Esophagus (tissue), 2 donors: ENCODE measurements at regions not wholly inside any gene's neighbourhood (a gene's known extent, or its start where the extent isn't known, plus 50 kb on each side); places are given as distances from the start of the nearest gene placed in this dataset.

Experiments
- H3K27ac ChIP-seq, 2 donors: one replicate each; pipeline ENCODE4 v1.5.1; 2013; ENCODE audit warnings: low read depth in 2 of 2, mild to moderate bottlenecking in 2 of 2, inconsistent platforms in 1 of 2, low read length in 1 of 2, moderate library complexity in 1 of 2
- H3K27me3 ChIP-seq, 2 donors: one replicate each; pipeline ENCODE4 v1.6.1; 2013; ENCODE audit warnings: low read length in 2 of 2, control low read depth in 1 of 2, mild to moderate bottlenecking in 1 of 2; ENCODE audit not compliant: insufficient read depth in 2 of 2, control insufficient read depth in 1 of 2
- H3K36me3 ChIP-seq, 2 donors: one replicate each; pipeline ENCODE4 v1.6.1; 2013; ENCODE audit warnings: low read length in 1 of 2; ENCODE audit not compliant: control insufficient read depth in 2 of 2, insufficient read depth in 2 of 2
- H3K4me1 ChIP-seq, 2 donors: one replicate each; pipeline ENCODE4 v1.6.1; 2013; ENCODE audit warnings: low read length in 1 of 2; ENCODE audit not compliant: control insufficient read depth in 2 of 2, insufficient read depth in 2 of 2
- H3K4me3 ChIP-seq, 2 donors: one replicate each; pipeline ENCODE4 v1.5.1; 2013; ENCODE audit warnings: low read length in 2 of 2, mild to moderate bottlenecking in 2 of 2, low read depth in 1 of 2, moderate library complexity in 1 of 2
- H3K9me3 ChIP-seq, 2 donors: one replicate each; pipeline ENCODE4 v1.6.1; 2013; ENCODE audit warnings: mild to moderate bottlenecking in 2 of 2, low read depth in 1 of 2, low read length in 1 of 2, moderate library complexity in 1 of 2; ENCODE audit not compliant: control insufficient read depth in 2 of 2, insufficient read depth in 1 of 2
- WGBS, 2 donors: extraction: QIAGEN DNeasy Blood & Tissue Kit; methylation state at CpG; one replicate each; pipeline ENCODE4 v1.1.7; 2013; 5-methylcytosine and 5-hydroxymethylcytosine counted together
- donor health status: healthy with polysubstance abuse.
- donor health status: Bipolar disorder and iron deficiency.

DNA sequence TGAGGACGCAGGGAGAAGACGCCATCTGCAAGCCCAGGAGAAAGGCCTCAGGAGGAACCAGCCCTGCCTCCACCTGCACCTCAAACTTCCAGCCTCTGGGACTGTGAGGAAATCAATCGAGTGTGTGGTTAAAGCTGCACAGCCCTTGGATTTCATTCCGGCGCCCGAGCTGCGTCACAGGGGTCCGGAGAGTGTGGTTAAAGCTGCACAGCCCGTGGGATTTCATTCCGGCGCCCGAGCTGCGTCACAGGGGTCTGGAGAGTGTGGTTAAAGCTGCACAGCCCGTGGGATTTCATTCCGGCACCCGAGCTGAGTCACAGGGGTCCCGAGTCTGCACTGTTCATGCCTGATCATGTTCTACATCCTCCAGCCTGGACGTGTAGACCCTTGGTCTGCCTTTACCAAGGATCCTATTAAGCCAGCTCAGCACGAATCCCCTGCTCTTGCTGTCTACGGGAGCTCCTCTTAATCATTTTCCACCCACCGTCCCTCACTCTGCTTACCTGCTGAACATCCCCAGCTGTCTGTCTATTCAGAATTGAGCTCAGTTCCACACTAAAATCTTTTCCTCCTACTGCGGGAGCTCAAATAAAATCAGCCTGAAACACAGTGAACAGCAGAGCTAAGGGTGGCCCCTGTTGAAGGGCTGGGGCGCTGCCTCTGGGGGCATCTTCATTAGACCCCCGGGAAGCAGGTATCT, 73.0 kb upstream of the OLFM1 start:
- Histone ChIP-seq H3K4me1 (peaks cover 0 to 7% of the 10 kb centered on the region in 2 donors), H3K4me3 (no peak overlapping the region), H3K27me3 (no peaks in the 10 kb centered on the region), H3K27ac (no peak overlapping the region), H3K36me3 (no peaks in the 10 kb centered on the region), H3K9me3 (no peaks in the 10 kb centered on the region)
- WGBS, 2 donors = 85 to 86% methylated on average over 24 of the region's 24 CpGs

DNA sequence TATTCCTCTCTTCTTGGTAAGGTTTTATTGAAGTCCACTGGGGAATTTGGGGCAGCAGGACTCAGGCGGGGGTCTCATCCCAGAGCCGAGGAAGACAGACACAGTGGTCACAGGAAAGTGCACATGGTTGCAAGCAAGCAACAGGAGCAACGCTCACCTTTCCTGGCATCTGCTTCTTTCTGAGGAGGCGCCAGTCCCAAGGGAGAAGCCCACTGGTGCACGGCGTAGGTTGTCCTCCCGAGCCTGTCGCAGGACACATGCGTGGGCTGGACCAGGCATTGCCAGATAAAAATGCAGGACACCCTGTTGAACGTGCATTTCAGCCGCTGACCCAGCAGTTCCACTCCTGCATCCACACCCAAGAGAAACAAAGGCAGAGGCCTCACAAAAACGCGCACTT, 72.4 kb upstream of the OLFM1 start:
- no peaks in the 10 kb centered on the region for H3K36me3 ChIP-seq
- 86 to 87% methylated on average over 13 of the region's 13 CpGs for WGBS, 2 donors
- peaks cover 0 to 9% of the 10 kb centered on the region in 2 donors for H3K4me1 ChIP-seq
- H3K27ac ChIP-seq = no peak overlapping the region
- no peaks in the 10 kb centered on the region for H3K9me3 ChIP-seq
- no peak overlapping the region for H3K4me3 ChIP-seq
- no peaks in the 10 kb centered on the region for H3K27me3 ChIP-seq

DNA sequence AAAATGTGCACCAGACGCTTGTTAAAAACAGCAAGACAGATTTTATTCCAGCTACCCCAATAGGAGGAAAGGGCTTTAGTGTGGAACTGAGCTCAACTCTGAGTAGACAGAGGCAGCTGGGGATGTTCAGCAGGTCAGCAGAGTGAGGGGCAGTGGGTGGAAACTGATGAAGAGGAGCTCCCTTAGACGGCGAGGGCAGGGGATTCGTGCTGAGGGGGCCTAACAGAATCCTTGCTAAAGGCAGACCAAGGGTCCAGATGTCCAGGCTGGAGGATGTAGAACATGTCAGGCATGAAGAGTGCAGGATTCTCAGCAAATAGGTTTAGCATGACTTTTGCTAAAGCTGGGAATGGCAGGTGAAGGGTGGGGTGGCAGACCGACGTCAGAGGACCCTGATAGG, 71.9 kb upstream of the OLFM1 start:
- peaks cover 0 to 13% of the 10 kb centered on the region in 2 donors for H3K4me1 ChIP-seq
- no peaks in the 10 kb centered on the region for H3K9me3 ChIP-seq
- H3K4me3 ChIP-seq = no peak overlapping the region
- H3K36me3 ChIP-seq = no peaks in the 10 kb centered on the region
- H3K27me3 ChIP-seq = no peaks in the 10 kb centered on the region
- H3K27ac ChIP-seq = no peak overlapping the region
- WGBS, 2 donors = 64 to 74% methylated on average over 6 of the region's 6 CpGs

DNA sequence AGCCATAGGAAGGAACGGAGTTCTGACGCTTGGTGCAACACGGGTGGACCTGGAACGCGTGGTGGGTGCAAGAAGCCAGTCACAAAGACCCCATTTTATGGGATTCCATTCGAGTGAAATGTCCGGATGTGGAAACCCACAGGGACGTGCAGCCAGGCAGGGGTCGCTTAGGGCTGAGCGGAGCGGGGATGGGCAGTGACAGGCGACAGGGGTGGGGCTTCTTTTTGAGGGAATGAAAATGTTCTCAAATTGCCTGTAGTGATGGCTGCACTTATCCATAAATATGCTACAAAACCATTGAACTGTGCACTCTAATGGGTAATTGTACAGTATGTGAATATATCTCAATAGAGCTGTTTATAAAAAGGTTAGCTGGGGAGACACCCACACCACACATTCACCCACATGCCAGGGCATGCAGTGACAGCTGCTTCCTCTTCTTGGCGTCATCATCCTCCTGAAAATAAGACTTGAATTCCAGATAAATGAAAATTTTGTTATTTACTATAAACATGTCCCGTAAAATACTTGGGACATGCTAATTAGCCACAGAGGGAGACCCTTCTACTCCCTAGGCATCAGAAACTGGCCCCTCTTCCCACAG, 71.3 kb upstream of the OLFM1 start:
- Histone ChIP-seq H3K4me3 (no peak overlapping the region), H3K36me3 (no peaks in the 10 kb centered on the region), H3K9me3 (no peaks in the 10 kb centered on the region), H3K27me3 (no peaks in the 10 kb centered on the region), H3K4me1 (peaks cover 2 to 18% of the 10 kb centered on the region in 2 donors), H3K27ac (no peak overlapping the region)
- WGBS, 2 donors = 67 to 69% methylated on average over 14 of the region's 14 CpGs

DNA sequence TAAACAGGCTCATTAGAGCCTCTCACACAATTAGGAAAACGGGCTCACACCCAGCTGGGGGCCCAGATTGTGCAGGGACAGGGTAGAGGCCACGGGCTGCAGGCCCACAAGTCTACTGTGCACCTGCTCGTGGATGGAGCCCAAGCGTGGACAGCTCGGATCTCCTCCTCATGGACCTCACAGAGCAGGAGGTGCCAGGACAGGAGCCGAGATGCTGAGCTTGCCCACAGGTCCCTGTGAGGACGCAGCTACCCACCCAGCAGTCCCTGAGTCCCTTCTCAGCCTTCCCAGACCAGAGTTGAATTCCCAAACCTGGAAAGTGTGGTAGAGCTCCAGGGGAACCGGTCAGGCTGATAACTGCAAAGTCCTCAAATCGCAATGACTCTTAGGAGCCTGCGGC, 70.6 kb upstream of the OLFM1 start:
- Histone ChIP-seq H3K27me3 (no peaks in the 10 kb centered on the region), H3K4me1 (peaks cover 5 to 20% of the 10 kb centered on the region in 2 donors), H3K36me3 (no peaks in the 10 kb centered on the region), H3K4me3 (no peak overlapping the region), H3K9me3 (no peaks in the 10 kb centered on the region), H3K27ac (no peak overlapping the region)
- WGBS, 2 donors = 73 to 86% methylated on average over 10 of the region's 10 CpGs

DNA sequence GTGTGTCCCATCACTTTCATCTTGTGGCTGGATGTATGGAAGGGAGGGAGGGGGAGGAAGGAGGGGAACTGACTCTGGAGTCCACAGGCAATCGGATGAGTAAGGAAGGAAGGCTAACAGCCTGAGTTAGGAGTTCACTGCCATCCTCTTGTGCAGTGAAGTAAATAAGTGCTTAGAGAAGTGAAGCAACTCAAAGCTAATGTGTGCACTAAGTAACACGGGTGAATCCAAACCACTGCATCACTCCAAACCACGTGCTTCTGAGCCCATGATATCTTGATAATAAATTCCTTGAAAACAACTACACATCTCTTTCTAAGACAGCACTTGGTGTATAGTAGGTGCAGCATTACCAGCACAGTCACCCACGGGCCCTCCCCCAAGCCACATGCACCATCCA, 69.6 kb upstream of the OLFM1 start:
- Histone ChIP-seq H3K9me3 (no peaks in the 10 kb centered on the region), H3K4me1 (peaks cover 11 to 29% of the 10 kb centered on the region in 2 donors), H3K4me3 (no peak overlapping the region), H3K27ac (no peak overlapping the region), H3K36me3 (no peaks in the 10 kb centered on the region), H3K27me3 (no peaks in the 10 kb centered on the region)
- 59 to 63% methylated on average over 4 of the region's 4 CpGs for WGBS, 2 donors

DNA sequence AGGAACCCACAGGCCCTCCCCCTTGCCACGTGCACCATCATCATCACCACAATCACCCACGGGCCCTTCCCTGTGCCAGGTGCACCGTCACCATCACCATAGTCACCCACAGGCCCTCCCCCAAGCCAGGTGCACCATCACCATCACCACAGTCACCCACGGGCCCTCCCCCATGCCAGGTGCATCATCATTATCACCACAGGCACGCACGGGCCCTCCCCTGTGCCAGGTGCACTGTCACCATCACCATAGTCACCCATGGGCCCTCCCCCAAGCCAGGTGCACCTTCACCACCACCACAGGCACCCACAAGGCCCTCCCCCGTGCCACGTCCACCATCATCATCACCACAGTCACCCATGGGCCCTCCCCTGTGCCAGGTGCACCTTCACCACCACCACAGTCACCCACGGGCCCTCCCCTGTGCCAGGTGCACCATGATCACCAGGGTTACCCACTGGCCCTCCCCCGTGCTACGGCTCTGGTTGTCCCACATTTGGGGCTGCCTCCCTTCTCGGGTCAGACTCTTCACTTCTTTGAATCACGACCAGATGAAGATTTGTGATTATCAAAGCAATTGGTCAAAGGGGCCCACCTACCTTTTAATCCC, 69.1 kb upstream of the OLFM1 start:
- no peak overlapping the region for H3K27ac ChIP-seq
- no peaks in the 10 kb centered on the region for H3K9me3 ChIP-seq
- no peaks in the 10 kb centered on the region for H3K36me3 ChIP-seq
- 78 to 83% methylated on average over 13 of the region's 13 CpGs for WGBS, 2 donors
- H3K4me3 ChIP-seq = no peak overlapping the region
- peaks cover 11 to 31% of the 10 kb centered on the region in 2 donors for H3K4me1 ChIP-seq
- H3K27me3 ChIP-seq = no peaks in the 10 kb centered on the region

DNA sequence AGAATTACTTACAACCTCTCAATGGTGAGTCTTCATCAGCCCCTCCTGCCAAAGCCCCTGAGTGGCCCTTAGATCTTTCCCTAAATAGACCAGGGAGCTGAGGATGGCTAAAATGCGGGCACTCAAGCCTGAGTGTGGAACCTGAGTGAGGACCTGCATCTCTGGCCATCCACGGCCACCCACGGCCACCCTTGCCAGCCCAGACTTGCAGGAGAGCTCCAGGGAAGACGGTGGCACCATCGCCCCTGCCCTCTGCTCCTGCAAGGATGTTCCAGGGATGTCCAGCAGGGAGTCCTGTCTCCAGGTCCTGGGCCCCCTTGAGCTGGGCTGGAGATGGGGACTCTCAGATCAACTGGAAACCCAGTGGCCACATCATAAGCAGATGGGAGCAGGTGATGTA, 68.2 kb upstream of the OLFM1 start:
- Histone ChIP-seq H3K36me3 (no peaks in the 10 kb centered on the region), H3K4me3 (no peak overlapping the region), H3K9me3 (no peaks in the 10 kb centered on the region), H3K27me3 (peaks cover 0 to 2% of the 10 kb centered on the region in 2 donors), H3K4me1 (peaks cover 11 to 36% of the 10 kb centered on the region in 2 donors), H3K27ac (no peak overlapping the region)
- WGBS, 2 donors = 81 to 84% methylated on average over 5 of the region's 5 CpGs

DNA sequence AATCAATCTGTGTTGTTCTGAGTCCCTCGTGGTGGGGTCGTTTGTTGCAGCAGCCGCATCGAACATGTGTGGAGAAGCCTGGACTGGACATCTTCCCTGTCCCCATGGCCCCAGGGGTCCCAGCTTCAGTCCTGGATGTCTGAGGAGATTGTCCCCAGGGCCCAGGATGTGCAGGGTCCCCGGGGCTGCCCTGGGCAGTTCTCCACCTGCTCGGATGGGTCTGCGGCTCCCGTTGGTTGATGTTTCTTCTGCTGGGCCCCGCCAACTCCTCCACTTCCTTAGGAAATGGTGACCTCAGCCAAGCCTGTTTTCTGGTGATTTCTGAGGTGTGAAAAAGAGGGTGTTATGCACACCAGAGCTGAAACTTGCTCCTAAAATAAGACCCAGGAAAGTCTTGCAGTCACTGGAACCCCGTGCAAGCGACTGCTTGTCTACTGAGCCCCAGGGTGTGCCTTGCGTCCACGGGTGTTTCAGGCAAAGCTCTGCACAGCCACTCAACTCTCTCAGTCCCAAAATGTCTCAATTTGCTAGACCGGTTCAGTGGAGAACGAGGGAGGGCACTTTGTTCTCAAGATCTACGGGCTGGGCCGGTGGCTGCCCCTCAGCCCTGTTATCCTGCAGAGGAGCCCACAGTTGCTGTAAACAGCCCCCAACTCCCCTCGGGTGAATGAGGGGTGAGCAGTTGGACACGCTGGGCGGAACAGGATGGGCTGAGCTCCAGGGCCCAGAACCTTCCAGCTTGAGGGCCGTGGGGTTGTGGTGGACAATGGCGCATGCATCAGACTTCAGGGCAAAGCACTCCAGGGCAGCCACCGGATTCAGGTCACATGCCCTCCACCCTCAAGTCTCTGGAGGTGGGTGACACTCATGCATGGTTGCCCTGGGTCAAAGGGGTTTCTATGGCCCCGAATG, 66.7 kb upstream of the OLFM1 start:
- 59 to 65% methylated on average over 24 of the region's 24 CpGs for WGBS, 2 donors
- H3K36me3 ChIP-seq = no peaks in the 10 kb centered on the region
- peaks cover 0 to 2% of the 10 kb centered on the region in 2 donors for H3K27me3 ChIP-seq
- H3K4me1 ChIP-seq = peaks cover 11 to 36% of the 10 kb centered on the region in 2 donors
- no peaks in the 10 kb centered on the region for H3K9me3 ChIP-seq
- no peak overlapping the region for H3K4me3 ChIP-seq
- H3K27ac ChIP-seq = no peak overlapping the region
